ENCODE measurements at regions not wholly inside any gene's neighbourhood (a gene's known extent, or its start where the extent isn't known, plus 50 kb on each side); places are given as distances from the start of the nearest gene placed in this dataset.

GRCh38 chrX:39161611-39162255 lies 360.5 kb downstream of the MID1IP1 start:
- FAIRE-seq, result no peak
- no peak for DNase-seq (ENCODE audit: insufficient read length, low spot score)
- no peak for TF ChIP-seq CTCF (IDR thresholded peaks at IDR 0.05; ENCODE audit: insufficient read depth, missing control alignments)

- TF ChIP-seq CTCF (IDR thresholded peaks at IDR 0.05; ENCODE audit: insufficient read depth, missing control alignments), result no peak
- DNase-seq (ENCODE audit: insufficient read length, low spot score) (no peak), FAIRE-seq (no peak)
Observed at GRCh38 chrX:39162322-39162735, 361.1 kb downstream of the MID1IP1 start.

GRCh38 chrX:39163581-39164126 lies 362.4 kb downstream of the MID1IP1 start:
- DNase-seq (ENCODE audit: insufficient read length, low spot score) (no peak), FAIRE-seq (no peak)
- no peak for TF ChIP-seq CTCF (IDR thresholded peaks at IDR 0.05; ENCODE audit: insufficient read depth, missing control alignments)

GRCh38 chrX:39164212-39164611 lies 363.0 kb downstream of the MID1IP1 start:
- DNase-seq (ENCODE audit: insufficient read length, low spot score) (no peak), FAIRE-seq (no peak)
- no peak for TF ChIP-seq CTCF (IDR thresholded peaks at IDR 0.05; ENCODE audit: insufficient read depth, missing control alignments)

GRCh38 chrX:39165185-39165584 lies 363.9 kb downstream of the MID1IP1 start:
- FAIRE-seq (no peak), DNase-seq (ENCODE audit: insufficient read length, low spot score) (no peak)
- no peak for TF ChIP-seq CTCF (IDR thresholded peaks at IDR 0.05; ENCODE audit: insufficient read depth, missing control alignments)

- TF ChIP-seq CTCF (IDR thresholded peaks at IDR 0.05; ENCODE audit: insufficient read depth, missing control alignments), result no peak
- no peak for DNase-seq (ENCODE audit: insufficient read length, low spot score)
- FAIRE-seq, result no peak
Observed at GRCh38 chrX:39165773-39166172, 364.5 kb downstream of the MID1IP1 start.

GRCh38 chrX:39167791-39168190 lies 366.5 kb downstream of the MID1IP1 start:
- FAIRE-seq (no peak), DNase-seq (ENCODE audit: insufficient read length, low spot score) (no peak)
- no peak for TF ChIP-seq CTCF (IDR thresholded peaks at IDR 0.05; ENCODE audit: insufficient read depth, missing control alignments)
